HCT116 (cell line): ENCODE measurements at regions not wholly inside any gene's neighbourhood (a gene's known extent, or its start where the extent isn't known, plus 50 kb on each side); places are given as distances from the start of the nearest gene placed in this dataset.

Source experiments
- ATAC-seq: fragments of 200-7000 bp; cut with Tn5 transposase; 2 replicates; pipeline ENCODE4 v1.9.1; 2020; ENCODE audit warnings: mild to moderate bottlenecking, moderate library complexity
- BruUV-seq: library from RNA; stranded (reverse); fragments of 400-500 nt; replicated peaks from 2 replicates; lab custom pipeline; 2021; lab: Mats Ljungman, UMichigan
- CTCF ChIA-PET: fragments of 300-600 bp; sonication (Branson Sonifier 250); formaldehyde crosslinking; loops from one replicate; lab custom pipeline; 2021; ENCODE audit warnings: antibody characterized with exemption; lab: Charles Lee
- POLR2A ChIA-PET: fragments of 300-600, 350-600 bp; sonication (Branson Sonifier 250); formaldehyde crosslinking; loops from one replicate; lab custom pipeline; 2021; ENCODE audit warnings: antibody characterized with exemption; lab: Charles Lee
- RAD21 ChIA-PET, 2 experiments: fragments of 300-600 bp; sonication (Branson Sonifier 250); formaldehyde crosslinking; loops; one replicate each; lab custom pipeline; 2023; ENCODE audit warnings: low total read pairs in 2 of 2; ENCODE audit not compliant: uncharacterized antibody in 2 of 2, unreplicated experiment in 2 of 2, low non-redundant PET in 1 of 2; lab: Charles Lee
- DNase-seq: peaks from one replicate; pipeline ENCODE4 v3.0.0-alpha.2; 2010; ENCODE audit warnings: low read depth, low spot score
- H2AFZ ChIP-seq: fragments of 200-600 bp; shearing (Covaris generic), sonication (generic); 2 replicates; pipeline ENCODE4 v1.6.1; 2017; ENCODE audit warnings: low read depth, mixed run types, mixed read lengths, antibody characterized with exemption, low read length; ENCODE audit not compliant: poor library complexity, severe bottlenecking
- H3K27ac ChIP-seq: 2 replicates; pipeline ENCODE4 v1.5.1; 2012; ENCODE audit warnings: low read depth, low read length
- H3K27me3 ChIP-seq: fragments of 200-600 bp; sonication (generic); 2 replicates; pipeline ENCODE4 v1.6.1; 2016; ENCODE audit warnings: mixed run types, low read length, mixed read lengths; ENCODE audit not compliant: insufficient read depth
- H3K36me3 ChIP-seq, 2 experiments: fragments of 200-500 bp in 1 of 2; fragments of 200-600 bp in 1 of 2; sonication (Bioruptor generic) in 1 of 2; sonication (generic) in 1 of 2; 2 replicates each; pipeline versions ENCODE4 v1.5.1 to v1.6.1; 2014 to 2016; ENCODE audit warnings: low read length in 2 of 2, inconsistent platforms in 1 of 2, mixed read lengths in 1 of 2, mixed run types in 1 of 2; ENCODE audit not compliant: insufficient read depth in 2 of 2, control insufficient read depth in 1 of 2
- H3K4me1 ChIP-seq, 2 experiments: fragments of 200-600 bp in 1 of 2; sonication (generic) in 1 of 2; 2 replicates each; pipeline versions ENCODE4 v1.5.1 to v1.6.1; 2012 to 2017; ENCODE audit warnings: low read length in 2 of 2, inconsistent platforms in 1 of 2, mild to moderate bottlenecking in 1 of 2, mixed read lengths in 1 of 2, mixed run types in 1 of 2, moderate library complexity in 1 of 2; ENCODE audit not compliant: insufficient read depth in 2 of 2, control insufficient read depth in 1 of 2
- H3K4me2 ChIP-seq: fragments of 200-600 bp; sonication (generic); 2 replicates; pipeline ENCODE4 v1.6.1; 2017; ENCODE audit warnings: mixed run types, low read length, mixed read lengths
- H3K4me3 ChIP-seq, 2 experiments: fragments of 200-600 bp in 1 of 2; sonication (generic) in 1 of 2; replicated peaks in 1 of 2; 2 replicates each; pipeline ENCODE4 v1.5.1; 2011 to 2016; ENCODE audit warnings: low read length in 2 of 2, control low read depth in 1 of 2, low read depth in 1 of 2, mild to moderate bottlenecking in 1 of 2, mixed read lengths in 1 of 2, mixed run types in 1 of 2
- H3K79me2 ChIP-seq: fragments of 200-600 bp; sonication (generic); 2 replicates; pipeline ENCODE4 v1.6.1; 2017; ENCODE audit warnings: mild to moderate bottlenecking, mixed run types, low read length, moderate library complexity, mixed read lengths; ENCODE audit not compliant: insufficient read depth
- H3K9ac ChIP-seq: fragments of 200-600 bp; sonication (generic); 2 replicates; pipeline ENCODE4 v1.6.1; 2016; ENCODE audit warnings: low read length, mixed read lengths
- H3K9me2 ChIP-seq: fragments of 200-600 bp; sonication (generic), shearing (Covaris generic); 2 replicates; pipeline ENCODE4 v1.6.1; 2017; ENCODE audit warnings: mixed run types, mild to moderate bottlenecking, moderate library complexity; ENCODE audit not compliant: insufficient read depth
- H3K9me3 ChIP-seq, 2 experiments: fragments of 200-500 bp in 1 of 2; fragments of 200-600 bp in 1 of 2; sonication (Bioruptor generic) in 1 of 2; sonication (generic) in 1 of 2; 2 replicates each; pipeline ENCODE4 v1.6.1; 2014 to 2017; ENCODE audit warnings: low read length in 2 of 2, mixed read lengths in 2 of 2, inconsistent platforms in 1 of 2, low read depth in 1 of 2, mild to moderate bottlenecking in 1 of 2, mixed run types in 1 of 2, moderate library complexity in 1 of 2; ENCODE audit not compliant: control insufficient read depth in 1 of 2, insufficient read depth in 1 of 2
- H4K20me1 ChIP-seq: fragments of 200-600 bp; sonication (generic), shearing (Covaris generic); 2 replicates; pipeline ENCODE4 v1.6.1; 2017; ENCODE audit warnings: mixed run types, mild to moderate bottlenecking, moderate library complexity; ENCODE audit not compliant: insufficient read depth
- CEBPB ChIP-seq: IDR thresholded peaks from 2 replicates; pipeline ENCODE4 v1.6.1; 2012; ENCODE audit warnings: low read depth
- EZH2phosphoT487 ChIP-seq: fragments of 200-600 bp; IDR thresholded peaks from 2 replicates; pipeline ENCODE4 v1.6.1; 2018; ENCODE audit warnings: antibody characterized with exemption, borderline replicate concordance
- FOSL1 ChIP-seq: IDR thresholded peaks from 2 replicates; pipeline ENCODE4 v1.6.1; 2012; ENCODE audit warnings: low read depth
- JUND ChIP-seq: IDR thresholded peaks from 2 replicates; pipeline ENCODE4 v1.6.1; 2012
- POLR2A ChIP-seq: IDR thresholded peaks from 2 replicates; pipeline ENCODE4 v1.7.0; 2011; ENCODE audit warnings: borderline replicate concordance; ENCODE audit not compliant: insufficient read depth, insufficient read length; ENCODE audit errors: extremely low read depth
- POLR2AphosphoS5 ChIP-seq: IDR thresholded peaks from 2 replicates; pipeline ENCODE4 v1.6.1; 2011; ENCODE audit warnings: mild to moderate bottlenecking, low read depth, low read length, moderate library complexity
- SIN3A ChIP-seq: IDR thresholded peaks from 2 replicates; pipeline ENCODE4 v1.6.1; 2012; ENCODE audit warnings: low read depth
- YY1 ChIP-seq: IDR thresholded peaks from 2 replicates; pipeline ENCODE4 v1.6.1; 2011; ENCODE audit warnings: low read length, low read depth, moderate library complexity, mild to moderate bottlenecking; ENCODE audit not compliant: insufficient replicate concordance; ENCODE audit errors: extremely low read depth
- intact Hi-C: fragments of 100-400 bp; cut with micrococcal nuclease; formaldehyde crosslinking; loops from 2 replicates; pipeline ENCODE4 v1.10.0; 2022
- TF ChIP-seq, protein P1 (sequence below), 3 experiments: fragments of 200-600 bp in 1 of 3; sonication (generic) in 1 of 3; IDR thresholded peaks in 2 of 3; conservative IDR thresholded peaks in 1 of 3; 2 replicates each; pipeline ENCODE4 v1.5.1; 2012 to 2017; ENCODE audit warnings: low read depth in 2 of 3, low read length in 2 of 3, antibody characterized with exemption in 1 of 3, borderline replicate concordance in 1 of 3, control low read depth in 1 of 3, mild to moderate bottlenecking in 1 of 3, mixed read lengths in 1 of 3, mixed run types in 1 of 3, moderate library complexity in 1 of 3; ENCODE audit not compliant: insufficient read depth in 1 of 3
- TF ChIP-seq, protein P2 (sequence below): IDR thresholded peaks from 2 replicates; pipeline ENCODE4 v1.6.1; 2012
- TF ChIP-seq, protein P3 (sequence below): IDR thresholded peaks from 2 replicates; pipeline ENCODE4 v1.6.1; 2012; ENCODE audit warnings: low read depth
- TF ChIP-seq, protein P4 (sequence below): IDR thresholded peaks from 2 replicates; pipeline ENCODE4 v1.6.1; 2011; ENCODE audit warnings: mild to moderate bottlenecking, low read length, moderate library complexity; ENCODE audit not compliant: insufficient replicate concordance; ENCODE audit errors: extremely low read depth

DNA sequence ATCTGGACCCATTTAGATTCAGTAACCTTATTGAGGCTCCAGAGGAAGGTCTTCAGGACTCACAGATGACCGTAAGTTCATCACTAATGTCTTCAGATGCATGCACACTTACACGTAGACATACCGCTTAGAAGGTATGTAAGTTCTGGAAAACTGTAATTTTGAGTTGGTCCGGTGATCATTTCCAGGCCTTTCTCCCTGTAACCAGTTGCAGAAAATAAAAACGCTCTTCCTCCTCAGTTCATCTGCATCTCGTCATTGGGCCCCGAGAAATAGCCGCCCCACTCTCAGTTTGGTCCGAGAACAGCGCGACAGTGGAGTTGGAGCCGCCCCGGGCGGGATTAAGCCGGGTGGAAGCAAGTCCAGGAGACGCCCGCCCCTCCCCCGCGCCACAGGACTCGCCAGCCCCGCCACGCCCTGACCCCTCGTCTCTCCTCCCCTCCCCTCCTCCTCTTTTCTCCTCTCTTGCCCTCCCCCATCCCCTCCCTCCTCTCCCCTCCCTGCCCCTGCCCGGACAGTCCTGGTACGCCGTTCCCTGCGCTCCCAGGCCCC is 83.7 kb downstream of the TNFAIP2 start (continued):
- TF ChIP-seq, protein P1, sequence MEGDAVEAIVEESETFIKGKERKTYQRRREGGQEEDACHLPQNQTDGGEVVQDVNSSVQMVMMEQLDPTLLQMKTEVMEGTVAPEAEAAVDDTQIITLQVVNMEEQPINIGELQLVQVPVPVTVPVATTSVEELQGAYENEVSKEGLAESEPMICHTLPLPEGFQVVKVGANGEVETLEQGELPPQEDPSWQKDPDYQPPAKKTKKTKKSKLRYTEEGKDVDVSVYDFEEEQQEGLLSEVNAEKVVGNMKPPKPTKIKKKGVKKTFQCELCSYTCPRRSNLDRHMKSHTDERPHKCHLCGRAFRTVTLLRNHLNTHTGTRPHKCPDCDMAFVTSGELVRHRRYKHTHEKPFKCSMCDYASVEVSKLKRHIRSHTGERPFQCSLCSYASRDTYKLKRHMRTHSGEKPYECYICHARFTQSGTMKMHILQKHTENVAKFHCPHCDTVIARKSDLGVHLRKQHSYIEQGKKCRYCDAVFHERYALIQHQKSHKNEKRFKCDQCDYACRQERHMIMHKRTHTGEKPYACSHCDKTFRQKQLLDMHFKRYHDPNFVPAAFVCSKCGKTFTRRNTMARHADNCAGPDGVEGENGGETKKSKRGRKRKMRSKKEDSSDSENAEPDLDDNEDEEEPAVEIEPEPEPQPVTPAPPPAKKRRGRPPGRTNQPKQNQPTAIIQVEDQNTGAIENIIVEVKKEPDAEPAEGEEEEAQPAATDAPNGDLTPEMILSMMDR (IDR thresholded peaks at IDR 0.05 in 2 of 3, conservative IDR thresholded peaks at IDR 0.05 in 1 of 3; ENCODE audit: borderline replicate concordance in 1 of 3, insufficient read depth in 1 of 3, low read depth in 2 of 3, low read length in 2 of 3): no peak
- TF ChIP-seq EZH2phosphoT487 (no peak), POLR2AphosphoS5 (no peak), FOSL1 (no peak)
- TF ChIP-seq, protein P2, sequence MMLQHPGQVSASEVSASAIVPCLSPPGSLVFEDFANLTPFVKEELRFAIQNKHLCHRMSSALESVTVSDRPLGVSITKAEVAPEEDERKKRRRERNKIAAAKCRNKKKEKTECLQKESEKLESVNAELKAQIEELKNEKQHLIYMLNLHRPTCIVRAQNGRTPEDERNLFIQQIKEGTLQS: no peak

DNA sequence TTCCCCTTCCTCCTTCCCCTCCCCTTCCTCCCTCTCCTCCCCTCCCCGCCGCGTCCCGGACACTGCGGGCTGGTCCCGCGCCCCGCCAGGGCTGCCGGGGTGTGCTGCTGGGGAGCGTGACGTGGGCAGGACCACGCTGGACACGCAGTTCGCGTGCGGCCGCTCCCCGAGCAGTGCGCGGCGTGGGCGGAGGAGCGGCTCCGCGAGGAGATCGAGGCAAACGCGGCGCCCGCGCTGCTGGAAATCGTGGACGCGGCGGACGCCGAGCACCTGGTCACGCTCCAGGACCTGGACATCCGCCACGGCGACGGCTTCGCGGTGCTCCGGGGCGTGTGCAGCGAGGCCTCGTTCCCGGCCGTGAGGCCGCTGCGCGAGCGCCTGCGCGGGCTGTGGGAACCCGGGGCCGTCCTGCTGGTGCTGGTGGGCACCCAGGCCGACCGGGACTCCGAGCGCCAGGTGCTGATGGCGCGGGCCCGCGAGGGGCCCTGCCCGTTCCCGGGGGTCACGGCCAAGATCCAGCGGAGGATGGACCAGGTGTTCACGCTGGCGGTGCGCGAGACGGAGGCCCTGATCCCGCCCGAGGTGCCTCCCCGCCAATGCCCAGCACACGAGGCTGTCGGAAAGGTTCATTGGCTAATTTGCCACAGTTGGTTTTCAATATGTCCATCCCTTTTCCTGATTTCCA is 84.3 kb downstream of the TNFAIP2 start:
- ChIA-PET POLR2A (no interaction called here), CTCF (no interaction called here), RAD21 (no interaction called here)
- intact Hi-C loops: no loop called here
- TF ChIP-seq, protein P3, sequence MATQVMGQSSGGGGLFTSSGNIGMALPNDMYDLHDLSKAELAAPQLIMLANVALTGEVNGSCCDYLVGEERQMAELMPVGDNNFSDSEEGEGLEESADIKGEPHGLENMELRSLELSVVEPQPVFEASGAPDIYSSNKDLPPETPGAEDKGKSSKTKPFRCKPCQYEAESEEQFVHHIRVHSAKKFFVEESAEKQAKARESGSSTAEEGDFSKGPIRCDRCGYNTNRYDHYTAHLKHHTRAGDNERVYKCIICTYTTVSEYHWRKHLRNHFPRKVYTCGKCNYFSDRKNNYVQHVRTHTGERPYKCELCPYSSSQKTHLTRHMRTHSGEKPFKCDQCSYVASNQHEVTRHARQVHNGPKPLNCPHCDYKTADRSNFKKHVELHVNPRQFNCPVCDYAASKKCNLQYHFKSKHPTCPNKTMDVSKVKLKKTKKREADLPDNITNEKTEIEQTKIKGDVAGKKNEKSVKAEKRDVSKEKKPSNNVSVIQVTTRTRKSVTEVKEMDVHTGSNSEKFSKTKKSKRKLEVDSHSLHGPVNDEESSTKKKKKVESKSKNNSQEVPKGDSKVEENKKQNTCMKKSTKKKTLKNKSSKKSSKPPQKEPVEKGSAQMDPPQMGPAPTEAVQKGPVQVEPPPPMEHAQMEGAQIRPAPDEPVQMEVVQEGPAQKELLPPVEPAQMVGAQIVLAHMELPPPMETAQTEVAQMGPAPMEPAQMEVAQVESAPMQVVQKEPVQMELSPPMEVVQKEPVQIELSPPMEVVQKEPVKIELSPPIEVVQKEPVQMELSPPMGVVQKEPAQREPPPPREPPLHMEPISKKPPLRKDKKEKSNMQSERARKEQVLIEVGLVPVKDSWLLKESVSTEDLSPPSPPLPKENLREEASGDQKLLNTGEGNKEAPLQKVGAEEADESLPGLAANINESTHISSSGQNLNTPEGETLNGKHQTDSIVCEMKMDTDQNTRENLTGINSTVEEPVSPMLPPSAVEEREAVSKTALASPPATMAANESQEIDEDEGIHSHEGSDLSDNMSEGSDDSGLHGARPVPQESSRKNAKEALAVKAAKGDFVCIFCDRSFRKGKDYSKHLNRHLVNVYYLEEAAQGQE: no peak
- no peak for TF ChIP-seq YY1
- no peak for TF ChIP-seq CEBPB
- TF ChIP-seq, protein P4, sequence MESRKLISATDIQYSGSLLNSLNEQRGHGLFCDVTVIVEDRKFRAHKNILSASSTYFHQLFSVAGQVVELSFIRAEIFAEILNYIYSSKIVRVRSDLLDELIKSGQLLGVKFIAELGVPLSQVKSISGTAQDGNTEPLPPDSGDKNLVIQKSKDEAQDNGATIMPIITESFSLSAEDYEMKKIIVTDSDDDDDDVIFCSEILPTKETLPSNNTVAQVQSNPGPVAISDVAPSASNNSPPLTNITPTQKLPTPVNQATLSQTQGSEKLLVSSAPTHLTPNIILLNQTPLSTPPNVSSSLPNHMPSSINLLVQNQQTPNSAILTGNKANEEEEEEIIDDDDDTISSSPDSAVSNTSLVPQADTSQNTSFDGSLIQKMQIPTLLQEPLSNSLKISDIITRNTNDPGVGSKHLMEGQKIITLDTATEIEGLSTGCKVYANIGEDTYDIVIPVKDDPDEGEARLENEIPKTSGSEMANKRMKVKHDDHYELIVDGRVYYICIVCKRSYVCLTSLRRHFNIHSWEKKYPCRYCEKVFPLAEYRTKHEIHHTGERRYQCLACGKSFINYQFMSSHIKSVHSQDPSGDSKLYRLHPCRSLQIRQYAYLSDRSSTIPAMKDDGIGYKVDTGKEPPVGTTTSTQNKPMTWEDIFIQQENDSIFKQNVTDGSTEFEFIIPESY: no peak
- TF ChIP-seq JUND: no peak
- no peak for TF ChIP-seq POLR2A
- no peak for TF ChIP-seq SIN3A
- TF ChIP-seq POLR2AphosphoS5: no peak
- no peaks in the 10 kb centered on the region for H3K79me2 ChIP-seq
- no peaks in the 10 kb centered on the region for H3K36me3 ChIP-seq
- no peak overlapping the region for H3K9ac ChIP-seq
- no peak overlapping the region for H2AFZ ChIP-seq
- no peak overlapping the region for H3K27ac ChIP-seq
- no TSS peak for BruUV-seq
- peaks cover 0 to 20% of the 10 kb centered on the region in 2 experiments; a peak in 2 of 4 replicates for H3K9me3 ChIP-seq
- H3K27me3 ChIP-seq: no peaks in the 10 kb centered on the region
- H3K4me2 ChIP-seq: no peak overlapping the region
- H3K4me1 ChIP-seq: no peaks in the 10 kb centered on the region
- no peaks in the 10 kb centered on the region for H4K20me1 ChIP-seq
- ATAC-seq: no peak
- DNase-seq: no peak
- H3K9me2 ChIP-seq: no peaks in the 10 kb centered on the region
- no peak overlapping the region for H3K4me3 ChIP-seq
